ENCODE measurements at regions not wholly inside any gene's neighbourhood (a gene's known extent, or its start where the extent isn't known, plus 50 kb on each side); places are given as distances from the start of the nearest gene placed in this dataset.

- H3K27me3 ChIP-seq (ENCODE audit: insufficient read depth): no peaks in the 10 kb centered on the region
- Mint-ChIP-seq H3K27ac (no peak overlapping the region), H3K27me3 (ENCODE audit: insufficient read depth, low read depth, poor library complexity) (peaks cover 3% of the 10 kb centered on the region), H3K36me3 (ENCODE audit: low read depth) (peaks cover 7% of the 10 kb centered on the region), H3K9me3 (peaks cover 16% of the 10 kb centered on the region), H3K4me3 (no peak overlapping the region), H3K4me1 (no peaks in the 10 kb centered on the region)
- H3K9me2 ChIP-seq (ENCODE audit: insufficient read depth): no peaks in the 10 kb centered on the region
- H4K20me1 ChIP-seq (replicated peaks; ENCODE audit: insufficient read depth): no peaks in the 10 kb centered on the region
- no peaks in the 10 kb centered on the region for H3F3A ChIP-seq (replicated peaks; ENCODE audit: low read depth)
- H3K4me1 ChIP-seq (ENCODE audit: insufficient read depth): no peaks in the 10 kb centered on the region
- H2AFZ ChIP-seq: no peak overlapping the region
- H3K4me3 ChIP-seq: no peak overlapping the region
- ATAC-seq (no peak), DNase-seq (ENCODE audit: low spot score) (no peak)
- H3K36me3 ChIP-seq (ENCODE audit: insufficient read depth): no peaks in the 10 kb centered on the region
- H3K4me2 ChIP-seq: no peak overlapping the region
- H3K27ac ChIP-seq (ENCODE audit: low read depth): no peak overlapping the region
- TF ChIP-seq CREB1 (CRISPR knock-in tag; IDR thresholded peaks at IDR 0.05; ENCODE audit: low read depth) (no peak), ETS1 (IDR thresholded peaks at IDR 0.05) (no peak), ZNF114 (CRISPR knock-in tag; IDR thresholded peaks at IDR 0.05) (no peak), POLR2AphosphoS5 (IDR thresholded peaks at IDR 0.05; ENCODE audit: low read depth) (no peak), ZNF331 (CRISPR knock-in tag; IDR thresholded peaks at IDR 0.05; ENCODE audit: low read depth) (no peak), NANOG (IDR thresholded peaks at IDR 0.05; ENCODE audit: borderline replicate concordance) (no peak), STAT1 (IDR thresholded peaks at IDR 0.05; ENCODE audit: unreplicated experiment) (no peak), ZNF462 (CRISPR knock-in tag; IDR thresholded peaks at IDR 0.05) (no peak), EZH2 (IDR thresholded peaks at IDR 0.05; ENCODE audit: low read depth, unreplicated experiment) (no peak), JUNB (IDR thresholded peaks at IDR 0.05; ENCODE audit: unreplicated experiment) (no peak), EZH2phosphoT487 (IDR thresholded peaks at IDR 0.05; ENCODE audit: unreplicated experiment) (no peak)
- TF ChIP-seq, protein P1, sequence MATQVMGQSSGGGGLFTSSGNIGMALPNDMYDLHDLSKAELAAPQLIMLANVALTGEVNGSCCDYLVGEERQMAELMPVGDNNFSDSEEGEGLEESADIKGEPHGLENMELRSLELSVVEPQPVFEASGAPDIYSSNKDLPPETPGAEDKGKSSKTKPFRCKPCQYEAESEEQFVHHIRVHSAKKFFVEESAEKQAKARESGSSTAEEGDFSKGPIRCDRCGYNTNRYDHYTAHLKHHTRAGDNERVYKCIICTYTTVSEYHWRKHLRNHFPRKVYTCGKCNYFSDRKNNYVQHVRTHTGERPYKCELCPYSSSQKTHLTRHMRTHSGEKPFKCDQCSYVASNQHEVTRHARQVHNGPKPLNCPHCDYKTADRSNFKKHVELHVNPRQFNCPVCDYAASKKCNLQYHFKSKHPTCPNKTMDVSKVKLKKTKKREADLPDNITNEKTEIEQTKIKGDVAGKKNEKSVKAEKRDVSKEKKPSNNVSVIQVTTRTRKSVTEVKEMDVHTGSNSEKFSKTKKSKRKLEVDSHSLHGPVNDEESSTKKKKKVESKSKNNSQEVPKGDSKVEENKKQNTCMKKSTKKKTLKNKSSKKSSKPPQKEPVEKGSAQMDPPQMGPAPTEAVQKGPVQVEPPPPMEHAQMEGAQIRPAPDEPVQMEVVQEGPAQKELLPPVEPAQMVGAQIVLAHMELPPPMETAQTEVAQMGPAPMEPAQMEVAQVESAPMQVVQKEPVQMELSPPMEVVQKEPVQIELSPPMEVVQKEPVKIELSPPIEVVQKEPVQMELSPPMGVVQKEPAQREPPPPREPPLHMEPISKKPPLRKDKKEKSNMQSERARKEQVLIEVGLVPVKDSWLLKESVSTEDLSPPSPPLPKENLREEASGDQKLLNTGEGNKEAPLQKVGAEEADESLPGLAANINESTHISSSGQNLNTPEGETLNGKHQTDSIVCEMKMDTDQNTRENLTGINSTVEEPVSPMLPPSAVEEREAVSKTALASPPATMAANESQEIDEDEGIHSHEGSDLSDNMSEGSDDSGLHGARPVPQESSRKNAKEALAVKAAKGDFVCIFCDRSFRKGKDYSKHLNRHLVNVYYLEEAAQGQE (IDR thresholded peaks at IDR 0.05; ENCODE audit: unreplicated experiment): no peak
- TF ChIP-seq, protein P2, sequence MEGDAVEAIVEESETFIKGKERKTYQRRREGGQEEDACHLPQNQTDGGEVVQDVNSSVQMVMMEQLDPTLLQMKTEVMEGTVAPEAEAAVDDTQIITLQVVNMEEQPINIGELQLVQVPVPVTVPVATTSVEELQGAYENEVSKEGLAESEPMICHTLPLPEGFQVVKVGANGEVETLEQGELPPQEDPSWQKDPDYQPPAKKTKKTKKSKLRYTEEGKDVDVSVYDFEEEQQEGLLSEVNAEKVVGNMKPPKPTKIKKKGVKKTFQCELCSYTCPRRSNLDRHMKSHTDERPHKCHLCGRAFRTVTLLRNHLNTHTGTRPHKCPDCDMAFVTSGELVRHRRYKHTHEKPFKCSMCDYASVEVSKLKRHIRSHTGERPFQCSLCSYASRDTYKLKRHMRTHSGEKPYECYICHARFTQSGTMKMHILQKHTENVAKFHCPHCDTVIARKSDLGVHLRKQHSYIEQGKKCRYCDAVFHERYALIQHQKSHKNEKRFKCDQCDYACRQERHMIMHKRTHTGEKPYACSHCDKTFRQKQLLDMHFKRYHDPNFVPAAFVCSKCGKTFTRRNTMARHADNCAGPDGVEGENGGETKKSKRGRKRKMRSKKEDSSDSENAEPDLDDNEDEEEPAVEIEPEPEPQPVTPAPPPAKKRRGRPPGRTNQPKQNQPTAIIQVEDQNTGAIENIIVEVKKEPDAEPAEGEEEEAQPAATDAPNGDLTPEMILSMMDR (conservative IDR thresholded peaks at IDR 0.05; ENCODE audit: low read depth in 2 of 2): no peak
- no peaks in the 10 kb centered on the region for H3K79me2 ChIP-seq (replicated peaks; ENCODE audit: insufficient read depth)
Measured at GRCh38 chr5:17339841-17340240, 122.4 kb downstream of the BASP1 start.

All from GM23338 (cell line).